IMR-90 (cell line): ENCODE measurements at regions not wholly inside any gene's neighbourhood (a gene's known extent, or its start where the extent isn't known, plus 50 kb on each side); places are given as distances from the start of the nearest gene placed in this dataset.

ENCODE experiments used
- ATAC-seq: fragments of 200-7000 bp; cut with Tn5 transposase; 2 replicates; pipeline ENCODE4 v1.9.1; 2020; ENCODE audit warnings: low read depth, mild to moderate bottlenecking, moderate library complexity
- BruUV-seq: library from RNA; stranded (reverse); fragments of 400-500 nt; replicated peaks from 2 replicates; lab custom pipeline; 2021; lab: Mats Ljungman, UMichigan
- CTCF ChIA-PET: fragments of 300-600 bp; formaldehyde crosslinking; extraction: SDS; loops from one replicate; lab custom pipeline; 2021; ENCODE audit warnings: antibody characterized with exemption; lab: Yijun Ruan, JAX
- POLR2A ChIA-PET: fragments of 300-600 bp; sonication (Branson Sonifier 250); formaldehyde crosslinking; loops from one replicate; lab custom pipeline; 2022; ENCODE audit warnings: antibody characterized with exemption; ENCODE audit not compliant: unreplicated experiment; lab: Charles Lee
- DNase-seq: peaks from one replicate; pipeline ENCODE4 v3.0.0; 2013
- H2AFZ ChIP-seq: replicated peaks from 2 replicates; pipeline ENCODE3; 2013; ENCODE audit warnings: low read length, mild to moderate bottlenecking; ENCODE audit not compliant: poor library complexity
- H2AK5ac ChIP-seq: 2 replicates; pipeline ENCODE4 v1.6.1; 2013; ENCODE audit warnings: low read depth, low read length, inconsistent platforms
- H2AK9ac ChIP-seq: replicated peaks from 2 replicates; pipeline ENCODE3; 2013; ENCODE audit warnings: mild to moderate bottlenecking, low read depth, low read length, moderate library complexity; ENCODE audit not compliant: poor library complexity
- H2BK120ac ChIP-seq: 2 replicates; pipeline ENCODE4 v1.6.1; 2013; ENCODE audit warnings: low read depth, low read length, inconsistent platforms
- H2BK15ac ChIP-seq: 3 replicates; pipeline ENCODE4 v1.6.1; 2013; ENCODE audit warnings: low read depth, low read length, inconsistent platforms
- H2BK20ac ChIP-seq: 2 replicates; pipeline ENCODE4 v1.6.1; 2013; ENCODE audit warnings: low read depth, mild to moderate bottlenecking, inconsistent platforms, low read length, moderate library complexity
- H2BK5ac ChIP-seq: 2 replicates; pipeline ENCODE4 v1.6.1; 2013; ENCODE audit warnings: mild to moderate bottlenecking, low read depth, low read length, inconsistent platforms; ENCODE audit not compliant: poor library complexity, severe bottlenecking
- H3K14ac ChIP-seq: replicated peaks from 2 replicates; pipeline ENCODE4 v1.6.1; 2013; ENCODE audit warnings: low read depth, low read length, inconsistent platforms
- H3K18ac ChIP-seq: 2 replicates; pipeline ENCODE4 v1.6.1; 2013; ENCODE audit warnings: low read depth, low read length, control low read depth
- H3K23ac ChIP-seq: 2 replicates; pipeline ENCODE4 v1.6.1; 2013; ENCODE audit warnings: low read depth, low read length, inconsistent platforms
- H3K27ac ChIP-seq: 2 replicates; pipeline ENCODE4 v1.5.1; 2013; ENCODE audit warnings: mild to moderate bottlenecking, control low read depth, low read length; ENCODE audit not compliant: insufficient read depth
- H3K27me3 ChIP-seq: 2 replicates; pipeline ENCODE4 v1.6.1; 2013; ENCODE audit warnings: low read length; ENCODE audit not compliant: control insufficient read depth, insufficient read depth
- H3K36me3 ChIP-seq: 2 replicates; pipeline ENCODE4 v1.6.1; 2013; ENCODE audit warnings: low read length, mixed read lengths; ENCODE audit not compliant: control insufficient read depth, insufficient read depth
- H3K4ac ChIP-seq: 2 replicates; pipeline ENCODE4 v1.6.1; 2013; ENCODE audit warnings: low read depth, low read length, inconsistent platforms
- H3K4me1 ChIP-seq: 2 replicates; pipeline ENCODE4 v1.6.1; 2013; ENCODE audit warnings: low read length, mixed read lengths; ENCODE audit not compliant: control insufficient read depth, insufficient read depth
- H3K4me2 ChIP-seq: 2 replicates; pipeline ENCODE4 v1.6.1; 2013; ENCODE audit warnings: low read depth, mild to moderate bottlenecking, control low read depth, low read length, moderate library complexity
- H3K4me3 ChIP-seq: 2 replicates; pipeline ENCODE4 v1.5.1; 2013; ENCODE audit warnings: low read depth, mild to moderate bottlenecking, control low read depth, low read length, moderate library complexity; ENCODE audit not compliant: insufficient read depth
- H3K56ac ChIP-seq: 2 replicates; pipeline ENCODE4 v1.6.1; 2013; ENCODE audit warnings: low read length, inconsistent platforms; ENCODE audit not compliant: insufficient read depth; ENCODE audit errors: extremely low read depth
- H3K79me1 ChIP-seq, 2 experiments: 2 replicates each; pipeline ENCODE4 v1.6.1; 2013; ENCODE audit warnings: low read length in 2 of 2, inconsistent platforms in 1 of 2, low read depth in 1 of 2
- H3K9ac ChIP-seq: 2 replicates; pipeline ENCODE4 v1.6.1; 2013; ENCODE audit warnings: low read depth, low read length, control low read depth
- H3K9me1 ChIP-seq: 2 replicates; pipeline ENCODE4 v1.6.1; 2013; ENCODE audit warnings: low read length, inconsistent platforms; ENCODE audit not compliant: insufficient read depth
- H3K9me3 ChIP-seq: 2 replicates; pipeline ENCODE4 v1.6.1; 2013; ENCODE audit warnings: low read length; ENCODE audit not compliant: control insufficient read depth, insufficient read depth
- H4K20me1 ChIP-seq: 2 replicates; pipeline ENCODE4 v1.6.1; 2013; ENCODE audit warnings: low read length, inconsistent platforms; ENCODE audit not compliant: insufficient read depth
- H4K5ac ChIP-seq: 2 replicates; pipeline ENCODE4 v1.6.1; 2013; ENCODE audit warnings: mild to moderate bottlenecking, low read depth, low read length, control low read depth
- H4K8ac ChIP-seq, 2 experiments: 2 replicates each; pipeline ENCODE4 v1.6.1; 2013; ENCODE audit warnings: low read depth in 2 of 2, low read length in 2 of 2, control low read depth in 1 of 2, inconsistent platforms in 1 of 2
- H4K91ac ChIP-seq: 2 replicates; pipeline ENCODE4 v1.6.1; 2013; ENCODE audit warnings: low read depth, low read length, inconsistent platforms; ENCODE audit not compliant: insufficient read depth
- BHLHE40 ChIP-seq: fragments of 150-350 bp; IDR thresholded peaks from 2 replicates; pipeline ENCODE4 v1.6.1; 2016; ENCODE audit warnings: mild to moderate bottlenecking, low read depth, low read length
- CEBPB ChIP-seq: IDR thresholded peaks from 2 replicates; pipeline ENCODE4 v1.6.1; 2012; ENCODE audit warnings: low read depth, low read length, improper control_type of control experiment
- FOS ChIP-seq: fragments of 150-350 bp; IDR thresholded peaks from 2 replicates; pipeline ENCODE4 v1.6.1; 2016; ENCODE audit warnings: low read depth, low read length
- MAZ ChIP-seq: IDR thresholded peaks from 2 replicates; pipeline ENCODE4 v1.6.1; 2012; ENCODE audit warnings: low read depth, mild to moderate bottlenecking, low read length, improper control_type of control experiment, moderate library complexity, borderline replicate concordance
- MXI1 ChIP-seq: IDR thresholded peaks from 2 replicates; pipeline ENCODE4 v1.6.1; 2012; ENCODE audit warnings: low read depth, mild to moderate bottlenecking, low read length, moderate library complexity, borderline replicate concordance
- NFE2L2 ChIP-seq: fragments of 150-350 bp; IDR thresholded peaks from 2 replicates; pipeline ENCODE4 v1.6.1; 2016; ENCODE audit warnings: low read depth, mild to moderate bottlenecking, low read length
- POLR2A ChIP-seq: IDR thresholded peaks from 2 replicates; pipeline ENCODE4 v1.6.1; 2012; ENCODE audit warnings: mild to moderate bottlenecking, low read depth, low read length
- RCOR1 ChIP-seq: IDR thresholded peaks from 2 replicates; pipeline ENCODE4 v1.6.1; 2012; ENCODE audit warnings: mild to moderate bottlenecking, low read length, improper control_type of control experiment; ENCODE audit not compliant: insufficient replicate concordance
- RFX5 ChIP-seq: IDR thresholded peaks from 2 replicates; pipeline ENCODE4 v1.8.0; 2012; ENCODE audit warnings: low read depth, mild to moderate bottlenecking, low read length, moderate library complexity
- SMC3 ChIP-seq: fragments of 150-350 bp; IDR thresholded peaks from 2 replicates; pipeline ENCODE4 v1.6.1; 2016; ENCODE audit warnings: low read depth, mild to moderate bottlenecking, antibody characterized with exemption, low read length, moderate library complexity
- dilution Hi-C: fragments of 300-500 bp; cut with HindIII; formaldehyde crosslinking; loops from one replicate; pipeline ENCODE4 v1.14.3; 2018; ENCODE audit warnings: low sequenced_read_pairs; ENCODE audit not compliant: unreplicated experiment
- in situ Hi-C: fragments of 300-500 bp; cut with MboI; formaldehyde crosslinking; loops from 3 replicates; pipeline ENCODE4 v1.14.3; 2019; ENCODE audit warnings: low sequenced_read_pairs, inconsistent platforms, mixed read lengths
- intact Hi-C: fragments of 100-400 bp; cut with micrococcal nuclease; formaldehyde crosslinking; loops from 2 replicates; pipeline ENCODE4 v1.10.0; 2022
- TF ChIP-seq, protein P1 (sequence below): conservative IDR thresholded peaks from 2 replicates; pipeline ENCODE4 v1.5.1; 2012; ENCODE audit warnings: mild to moderate bottlenecking, low read depth, low read length, improper control_type of control experiment
- TF ChIP-seq, protein P2 (sequence below): fragments of 150-350 bp; IDR thresholded peaks from 2 replicates; pipeline ENCODE4 v1.6.1; 2016; ENCODE audit warnings: low read depth, mild to moderate bottlenecking, low read length, moderate library complexity, borderline replicate concordance

DNA sequence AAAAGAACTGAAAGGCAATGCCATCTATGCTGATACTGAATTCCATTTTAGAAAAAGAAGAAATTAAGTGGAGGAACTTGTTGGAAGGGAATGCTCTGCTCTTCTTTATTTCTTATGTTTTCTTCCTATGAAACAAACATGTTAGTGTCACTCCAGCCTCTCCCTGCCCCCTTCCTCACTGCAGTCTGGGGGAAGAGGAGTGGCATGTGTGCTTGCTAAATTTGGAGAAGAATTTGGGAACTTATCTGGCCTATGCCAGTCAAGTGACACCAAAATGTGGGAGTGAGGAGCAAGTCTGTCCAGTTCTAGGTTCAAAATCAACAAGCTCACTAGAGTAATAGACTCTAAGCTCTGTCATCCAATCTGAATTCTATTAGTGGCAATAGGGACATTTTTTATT lies 214.6 kb downstream of the RBM26 start:
- Histone ChIP-seq H2AFZ (no peak overlapping the region), H3K4ac (no peak overlapping the region), H3K27ac (no peak overlapping the region), H3K79me1 (no peaks in the 10 kb centered on the region), H4K91ac (no peak overlapping the region), H4K20me1 (no peaks in the 10 kb centered on the region), H4K5ac (no peak overlapping the region), H2AK5ac (no peak overlapping the region), H3K9me3 (no peaks in the 10 kb centered on the region), H3K4me2 (no peak overlapping the region), H3K14ac (no peak overlapping the region), H3K4me3 (no peak overlapping the region), H3K23ac (no peak overlapping the region), H2BK15ac (no peak overlapping the region), H2AK9ac (no peak overlapping the region), H4K8ac (no peak overlapping the region), H2BK5ac (no peak overlapping the region), H2BK20ac (no peak overlapping the region), H3K9me1 (no peaks in the 10 kb centered on the region), H3K18ac (no peak overlapping the region), H3K4me1 (no peaks in the 10 kb centered on the region), H3K56ac (no peak overlapping the region), H3K36me3 (no peaks in the 10 kb centered on the region), H2BK120ac (no peak overlapping the region), H3K9ac (no peak overlapping the region), H3K27me3 (no peaks in the 10 kb centered on the region)
- no TSS peak for BruUV-seq
- no peak for DNase-seq
- intact Hi-C loops, result no loop called here
- dilution Hi-C loops, result no loop called here
- ChIA-PET POLR2A (no interaction called here), CTCF (no interaction called here)
- in situ Hi-C loops, result no loop called here
- TF ChIP-seq NFE2L2, result no peak
- TF ChIP-seq, protein P1, sequence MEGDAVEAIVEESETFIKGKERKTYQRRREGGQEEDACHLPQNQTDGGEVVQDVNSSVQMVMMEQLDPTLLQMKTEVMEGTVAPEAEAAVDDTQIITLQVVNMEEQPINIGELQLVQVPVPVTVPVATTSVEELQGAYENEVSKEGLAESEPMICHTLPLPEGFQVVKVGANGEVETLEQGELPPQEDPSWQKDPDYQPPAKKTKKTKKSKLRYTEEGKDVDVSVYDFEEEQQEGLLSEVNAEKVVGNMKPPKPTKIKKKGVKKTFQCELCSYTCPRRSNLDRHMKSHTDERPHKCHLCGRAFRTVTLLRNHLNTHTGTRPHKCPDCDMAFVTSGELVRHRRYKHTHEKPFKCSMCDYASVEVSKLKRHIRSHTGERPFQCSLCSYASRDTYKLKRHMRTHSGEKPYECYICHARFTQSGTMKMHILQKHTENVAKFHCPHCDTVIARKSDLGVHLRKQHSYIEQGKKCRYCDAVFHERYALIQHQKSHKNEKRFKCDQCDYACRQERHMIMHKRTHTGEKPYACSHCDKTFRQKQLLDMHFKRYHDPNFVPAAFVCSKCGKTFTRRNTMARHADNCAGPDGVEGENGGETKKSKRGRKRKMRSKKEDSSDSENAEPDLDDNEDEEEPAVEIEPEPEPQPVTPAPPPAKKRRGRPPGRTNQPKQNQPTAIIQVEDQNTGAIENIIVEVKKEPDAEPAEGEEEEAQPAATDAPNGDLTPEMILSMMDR, result no peak
- no peak for TF ChIP-seq CEBPB
- TF ChIP-seq MAZ, result no peak
- no peak for TF ChIP-seq RFX5
- no peak for TF ChIP-seq POLR2A
- no peak for TF ChIP-seq SMC3
- no peak for TF ChIP-seq BHLHE40
- TF ChIP-seq RCOR1, result no peak
- TF ChIP-seq MXI1, result no peak
- TF ChIP-seq, protein P2, sequence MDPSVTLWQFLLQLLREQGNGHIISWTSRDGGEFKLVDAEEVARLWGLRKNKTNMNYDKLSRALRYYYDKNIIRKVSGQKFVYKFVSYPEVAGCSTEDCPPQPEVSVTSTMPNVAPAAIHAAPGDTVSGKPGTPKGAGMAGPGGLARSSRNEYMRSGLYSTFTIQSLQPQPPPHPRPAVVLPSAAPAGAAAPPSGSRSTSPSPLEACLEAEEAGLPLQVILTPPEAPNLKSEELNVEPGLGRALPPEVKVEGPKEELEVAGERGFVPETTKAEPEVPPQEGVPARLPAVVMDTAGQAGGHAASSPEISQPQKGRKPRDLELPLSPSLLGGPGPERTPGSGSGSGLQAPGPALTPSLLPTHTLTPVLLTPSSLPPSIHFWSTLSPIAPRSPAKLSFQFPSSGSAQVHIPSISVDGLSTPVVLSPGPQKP, result no peak
- no peak for TF ChIP-seq FOS
- no peak for ATAC-seq
